Mucosa of gallbladder (tissue), 1 donor: ENCODE measurements at regions not wholly inside any gene's neighbourhood (a gene's known extent, or its start where the extent isn't known, plus 50 kb on each side); places are given as distances from the start of the nearest gene placed in this dataset.

Source experiments
- DNase-seq: peaks from one replicate; pipeline ENCODE4 v3.0.0-alpha.2; 2020; ENCODE audit warnings: low spot score
- donor health status: DM: no; HTN: no; CAD: no.

- no peak for DNase-seq
Measured at GRCh38 chr18:73639788-73640187, 507.8 kb downstream of the FBXO15 start.

GRCh38 chr18:73638709-73639108, 508.9 kb downstream of the FBXO15 start:
- DNase-seq, result no peak

DNA sequence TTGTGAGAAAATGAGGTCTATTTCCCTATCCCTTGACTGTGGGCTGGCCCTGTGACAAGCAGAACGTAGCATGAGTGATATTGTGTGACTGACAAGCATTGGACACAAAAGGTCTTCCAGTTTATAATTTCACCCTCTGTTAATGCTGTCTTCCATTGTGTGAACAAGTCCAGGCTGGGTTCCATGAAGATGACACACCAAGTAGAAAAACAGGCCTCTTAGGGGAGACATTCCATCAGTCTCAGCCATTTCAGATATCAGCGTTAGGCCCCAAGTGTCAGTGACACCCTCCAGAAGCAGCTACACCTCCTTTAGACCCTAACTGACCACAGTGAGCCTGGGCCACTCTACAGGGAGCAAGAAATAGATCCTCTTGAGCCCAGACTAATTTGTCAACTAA, 511.3 kb downstream of the FBXO15 start:
- DNase-seq, result no peak

DNA sequence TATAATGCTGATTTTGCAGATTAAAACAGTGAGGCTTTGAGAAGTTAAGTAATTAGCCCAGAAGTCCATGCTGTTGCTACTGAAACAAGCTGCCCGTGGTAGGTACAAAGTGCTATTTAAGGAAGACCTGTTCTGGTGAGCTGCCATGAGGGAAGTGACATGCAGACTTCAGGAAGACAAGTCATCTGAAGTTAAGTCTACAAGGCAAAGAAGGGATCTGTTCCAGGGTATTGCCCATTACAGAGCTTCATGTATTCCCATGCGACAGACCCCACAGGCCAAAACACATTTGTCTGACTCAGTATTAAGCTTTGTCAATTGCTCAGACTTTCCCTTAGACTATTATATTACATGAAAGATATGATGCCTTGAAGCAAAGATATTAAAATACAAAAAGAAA, 520.8 kb downstream of the FBXO15 start:
- DNase-seq, result no peak

- DNase-seq, result no peak
Measured at GRCh38 chr18:73626221-73626620, 521.4 kb downstream of the FBXO15 start.

GRCh38 chr18:73621091-73621490, 526.5 kb downstream of the FBXO15 start:
- no peak for DNase-seq

- no peak for DNase-seq
Measured at GRCh38 chr18:73617981-73618380, 529.7 kb downstream of the FBXO15 start.

DNA sequence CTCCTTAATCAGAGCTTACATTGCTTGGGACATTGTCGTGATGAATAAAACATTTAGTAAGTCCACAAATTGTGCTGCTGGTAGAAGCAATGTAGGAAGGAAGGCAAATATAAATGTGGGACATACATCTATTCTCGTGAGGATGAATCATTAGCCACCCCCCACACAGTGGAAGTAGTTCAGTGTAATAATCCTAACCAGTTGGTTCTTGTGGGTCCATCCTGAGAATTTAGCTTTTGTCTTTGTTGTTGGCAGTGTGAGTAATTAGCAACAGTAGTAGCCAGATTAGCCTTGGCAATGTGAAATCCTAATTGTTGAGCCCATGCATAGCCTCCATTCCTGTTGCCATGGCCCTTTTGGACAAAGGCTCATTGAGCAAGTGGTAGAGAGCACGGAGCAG, 532.1 kb downstream of the FBXO15 start:
- no peak for DNase-seq

GRCh38 chr18:73614812-73615211, 532.8 kb downstream of the FBXO15 start:
- no peak for DNase-seq

DNA sequence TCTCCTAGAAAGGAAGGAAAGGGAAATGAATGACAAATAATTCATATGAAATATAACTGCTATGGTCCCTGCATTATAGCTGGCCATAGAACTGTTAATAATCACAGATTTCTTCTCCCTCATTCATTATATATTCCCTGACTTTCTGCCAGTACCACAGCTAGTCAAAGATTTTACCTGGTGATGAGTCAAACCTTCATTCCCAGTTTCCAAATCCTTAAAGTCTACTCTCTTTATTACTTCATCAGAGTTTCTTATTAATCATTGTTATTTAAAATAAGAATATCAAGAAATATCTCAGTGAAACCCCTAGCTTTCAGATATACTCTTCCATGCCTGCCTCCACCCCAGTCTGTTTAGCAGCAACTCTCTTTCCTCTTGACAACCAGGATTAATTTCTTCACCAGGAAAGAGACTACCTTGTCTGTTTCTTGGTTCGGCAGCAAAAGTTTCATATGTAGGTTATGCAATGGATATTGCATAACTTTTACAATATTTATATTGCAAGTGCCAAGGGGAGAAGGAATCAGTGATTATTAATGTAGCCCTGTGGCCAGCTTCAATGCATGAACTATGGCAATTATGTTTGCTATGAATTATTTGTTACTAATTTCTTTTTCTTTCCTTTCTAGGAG, 533.8 kb downstream of the FBXO15 start:
- DNase-seq, result no peak

DNA sequence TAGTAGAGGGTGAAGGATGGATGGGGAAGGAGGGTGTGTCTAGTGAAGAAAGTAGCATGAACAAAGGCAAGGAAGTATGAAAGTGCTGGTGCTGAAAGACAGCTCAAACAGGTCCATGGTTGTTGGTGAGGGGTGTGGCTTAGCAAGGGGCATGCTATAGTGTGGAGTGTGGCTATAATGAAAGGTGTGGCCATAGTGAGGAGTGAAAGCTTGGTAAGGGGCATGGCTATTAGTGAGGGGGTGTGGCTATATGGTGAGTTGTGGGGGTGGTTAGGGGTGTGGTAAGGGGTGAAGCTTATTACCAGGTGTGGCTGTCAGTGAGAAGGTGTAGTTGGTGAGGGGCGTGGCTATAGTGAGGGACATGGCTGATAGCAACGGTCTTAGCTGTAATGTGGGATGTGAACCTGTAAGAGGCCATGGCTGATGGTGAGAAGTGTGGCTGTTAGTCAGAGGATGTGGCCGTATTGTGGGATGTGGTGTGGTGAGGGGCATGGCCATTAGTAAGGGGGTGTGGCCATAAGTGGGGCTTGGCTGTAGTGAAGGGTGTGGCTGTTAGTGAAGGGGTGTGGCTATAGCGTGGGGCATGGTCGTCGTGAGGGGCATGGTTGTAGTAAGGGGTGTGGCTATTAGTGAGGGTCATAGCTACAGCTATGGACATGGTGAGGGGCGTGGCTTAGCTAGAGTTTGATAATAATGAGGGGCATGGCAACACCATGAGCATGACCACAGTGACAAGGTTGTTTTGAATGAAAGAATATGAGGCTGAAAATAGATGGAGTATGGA, 549.6 kb downstream of the FBXO15 start:
- no peak for DNase-seq

GRCh38 chr18:73594749-73595148, 552.9 kb downstream of the FBXO15 start:
- no peak for DNase-seq

- no peak for DNase-seq
Measured at GRCh38 chr18:73593207-73593606, 554.4 kb downstream of the FBXO15 start.

DNA sequence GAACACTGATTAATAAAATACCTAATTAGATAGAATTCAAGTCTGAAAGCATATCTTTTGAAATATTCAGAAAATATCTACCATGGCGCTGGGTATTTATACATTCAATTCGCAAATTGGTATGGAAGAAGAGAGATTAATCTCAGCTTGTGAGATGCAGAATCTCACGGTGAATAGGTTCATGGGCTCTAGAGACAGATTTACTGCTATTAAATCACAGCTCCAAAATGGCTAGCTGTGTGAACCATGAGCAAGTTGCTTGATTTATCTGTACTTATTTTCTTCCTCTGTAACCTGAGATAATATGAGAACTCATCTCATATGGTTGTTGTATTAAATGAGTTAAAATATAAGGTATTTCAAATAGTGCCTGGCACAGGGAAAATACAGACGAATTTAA, 556.7 kb downstream of the FBXO15 start:
- DNase-seq, result no peak

DNA sequence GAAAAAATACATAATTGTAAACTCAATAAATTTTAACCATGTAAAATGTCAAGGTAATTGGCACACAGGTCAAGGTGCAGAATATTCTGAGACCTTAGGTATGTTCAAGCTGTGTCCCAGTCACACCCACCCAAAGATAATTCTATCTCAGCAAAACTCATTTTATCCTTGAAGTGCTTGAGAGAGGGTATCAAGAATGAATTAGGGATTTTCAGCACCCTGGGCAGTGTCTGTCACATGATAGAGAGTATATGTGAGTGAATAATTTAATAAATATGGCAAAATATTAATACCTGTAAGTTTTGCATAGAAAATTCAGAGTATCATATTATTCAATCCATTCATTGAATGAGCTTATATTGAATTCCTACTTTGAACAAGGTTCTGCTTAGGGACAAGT, 567.9 kb downstream of the FBXO15 start:
- no peak for DNase-seq

GRCh38 chr18:73577365-73577764, 570.3 kb downstream of the FBXO15 start:
- DNase-seq, result no peak

- DNase-seq, result no peak
Measured at GRCh38 chr18:73563901-73564472, 583.6 kb downstream of the FBXO15 start.

- no peak for DNase-seq
Measured at GRCh38 chr18:73563345-73563744, 584.3 kb downstream of the FBXO15 start.

GRCh38 chr18:73556904-73557303, 590.7 kb downstream of the FBXO15 start:
- no peak for DNase-seq

- DNase-seq, result no peak
Measured at GRCh38 chr18:73552171-73552570, 595.5 kb downstream of the FBXO15 start.

GRCh38 chr18:73551211-73551610, 596.4 kb downstream of the FBXO15 start:
- DNase-seq, result no peak

DNA sequence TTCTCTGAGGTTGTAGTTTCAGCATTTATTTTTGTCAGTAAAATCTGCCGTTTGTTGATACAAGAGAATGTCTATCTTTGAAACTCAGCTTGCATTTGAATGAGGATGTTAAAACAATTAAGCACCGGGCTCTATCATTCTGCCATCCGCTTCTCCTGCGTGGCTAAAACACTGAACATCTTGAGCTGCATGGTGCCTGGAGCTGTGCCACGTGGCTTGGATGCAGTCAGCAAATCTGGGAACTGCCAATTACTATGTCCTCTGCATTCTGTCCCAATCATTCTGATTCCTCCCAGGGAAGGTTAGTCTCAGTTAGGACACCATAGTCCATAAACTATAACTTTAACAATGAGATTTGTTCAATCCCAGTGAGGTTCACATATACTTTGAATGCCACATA, 598.4 kb downstream of the FBXO15 start:
- no peak for DNase-seq

DNA sequence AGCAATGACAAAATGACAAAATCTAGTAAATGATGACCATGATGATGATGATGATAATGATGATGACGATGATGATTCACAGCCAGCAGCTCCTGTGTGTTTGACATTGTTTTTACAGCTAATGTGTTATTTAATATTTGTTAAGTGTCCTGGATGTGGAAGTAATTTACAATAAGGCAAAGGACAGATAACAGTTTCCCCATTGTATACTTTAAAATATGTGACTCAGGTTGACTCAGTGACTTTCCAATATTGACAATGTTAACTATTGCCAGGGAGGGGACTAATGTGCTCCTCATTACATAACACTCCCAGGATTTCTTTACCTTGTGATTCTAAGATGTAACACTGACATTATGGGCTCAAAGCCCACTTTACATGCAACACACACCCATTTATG, 602.2 kb downstream of the FBXO15 start:
- DNase-seq, result no peak
